SK-N-SH (cell line): ENCODE measurements at regions not wholly inside any gene's neighbourhood (a gene's known extent, or its start where the extent isn't known, plus 50 kb on each side); places are given as distances from the start of the nearest gene placed in this dataset.

Source experiments
- GATA2 ChIP-seq: sonication (generic); formaldehyde crosslinking; IDR thresholded peaks from 2 replicates; pipeline ENCODE4 v1.5.0; 2020; ENCODE audit warnings: mild to moderate bottlenecking, missing genetic modification reagents
- TAF1 ChIP-seq: IDR thresholded peaks from 2 replicates; pipeline ENCODE4 v1.6.1; 2012; ENCODE audit warnings: low read depth, mild to moderate bottlenecking, low read length, moderate library complexity, borderline replicate concordance
- TF ChIP-seq, protein P1 (sequence below): fragments of 200-600 bp; sonication (generic); IDR thresholded peaks from 2 replicates; pipeline ENCODE4 v1.6.1; 2017; ENCODE audit warnings: antibody characterized with exemption, mild to moderate bottlenecking, moderate library complexity
- TF ChIP-seq, protein P2 (sequence below): IDR thresholded peaks from 2 replicates; pipeline ENCODE4 v1.6.1; 2012; ENCODE audit warnings: mild to moderate bottlenecking, low read depth, low read length, moderate library complexity

DNA sequence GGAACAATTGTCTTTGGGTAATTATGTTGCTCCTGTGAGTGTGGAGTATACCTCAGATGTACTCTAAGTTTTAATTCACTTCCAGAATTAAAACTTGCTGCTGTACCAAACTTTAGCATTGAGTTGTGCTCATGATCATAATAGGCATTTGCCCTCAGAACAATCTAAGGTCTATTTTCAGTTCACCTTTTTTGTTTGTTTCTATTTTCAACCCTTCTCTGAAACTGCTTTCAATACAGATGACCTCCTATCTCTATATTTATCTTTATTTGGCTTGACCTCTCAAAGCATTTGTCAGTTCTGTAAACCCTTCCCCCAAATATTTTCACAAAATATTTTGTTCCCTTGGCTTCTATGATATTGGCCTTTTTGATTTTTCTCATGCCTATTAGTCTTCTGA is 873.0 kb downstream of the OLFM4 start:
- TF ChIP-seq GATA2 (CRISPR knock-in tag), result no peak
- TF ChIP-seq, protein P1, sequence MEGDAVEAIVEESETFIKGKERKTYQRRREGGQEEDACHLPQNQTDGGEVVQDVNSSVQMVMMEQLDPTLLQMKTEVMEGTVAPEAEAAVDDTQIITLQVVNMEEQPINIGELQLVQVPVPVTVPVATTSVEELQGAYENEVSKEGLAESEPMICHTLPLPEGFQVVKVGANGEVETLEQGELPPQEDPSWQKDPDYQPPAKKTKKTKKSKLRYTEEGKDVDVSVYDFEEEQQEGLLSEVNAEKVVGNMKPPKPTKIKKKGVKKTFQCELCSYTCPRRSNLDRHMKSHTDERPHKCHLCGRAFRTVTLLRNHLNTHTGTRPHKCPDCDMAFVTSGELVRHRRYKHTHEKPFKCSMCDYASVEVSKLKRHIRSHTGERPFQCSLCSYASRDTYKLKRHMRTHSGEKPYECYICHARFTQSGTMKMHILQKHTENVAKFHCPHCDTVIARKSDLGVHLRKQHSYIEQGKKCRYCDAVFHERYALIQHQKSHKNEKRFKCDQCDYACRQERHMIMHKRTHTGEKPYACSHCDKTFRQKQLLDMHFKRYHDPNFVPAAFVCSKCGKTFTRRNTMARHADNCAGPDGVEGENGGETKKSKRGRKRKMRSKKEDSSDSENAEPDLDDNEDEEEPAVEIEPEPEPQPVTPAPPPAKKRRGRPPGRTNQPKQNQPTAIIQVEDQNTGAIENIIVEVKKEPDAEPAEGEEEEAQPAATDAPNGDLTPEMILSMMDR, result no peak
- no peak for TF ChIP-seq TAF1
- TF ChIP-seq, protein P2, sequence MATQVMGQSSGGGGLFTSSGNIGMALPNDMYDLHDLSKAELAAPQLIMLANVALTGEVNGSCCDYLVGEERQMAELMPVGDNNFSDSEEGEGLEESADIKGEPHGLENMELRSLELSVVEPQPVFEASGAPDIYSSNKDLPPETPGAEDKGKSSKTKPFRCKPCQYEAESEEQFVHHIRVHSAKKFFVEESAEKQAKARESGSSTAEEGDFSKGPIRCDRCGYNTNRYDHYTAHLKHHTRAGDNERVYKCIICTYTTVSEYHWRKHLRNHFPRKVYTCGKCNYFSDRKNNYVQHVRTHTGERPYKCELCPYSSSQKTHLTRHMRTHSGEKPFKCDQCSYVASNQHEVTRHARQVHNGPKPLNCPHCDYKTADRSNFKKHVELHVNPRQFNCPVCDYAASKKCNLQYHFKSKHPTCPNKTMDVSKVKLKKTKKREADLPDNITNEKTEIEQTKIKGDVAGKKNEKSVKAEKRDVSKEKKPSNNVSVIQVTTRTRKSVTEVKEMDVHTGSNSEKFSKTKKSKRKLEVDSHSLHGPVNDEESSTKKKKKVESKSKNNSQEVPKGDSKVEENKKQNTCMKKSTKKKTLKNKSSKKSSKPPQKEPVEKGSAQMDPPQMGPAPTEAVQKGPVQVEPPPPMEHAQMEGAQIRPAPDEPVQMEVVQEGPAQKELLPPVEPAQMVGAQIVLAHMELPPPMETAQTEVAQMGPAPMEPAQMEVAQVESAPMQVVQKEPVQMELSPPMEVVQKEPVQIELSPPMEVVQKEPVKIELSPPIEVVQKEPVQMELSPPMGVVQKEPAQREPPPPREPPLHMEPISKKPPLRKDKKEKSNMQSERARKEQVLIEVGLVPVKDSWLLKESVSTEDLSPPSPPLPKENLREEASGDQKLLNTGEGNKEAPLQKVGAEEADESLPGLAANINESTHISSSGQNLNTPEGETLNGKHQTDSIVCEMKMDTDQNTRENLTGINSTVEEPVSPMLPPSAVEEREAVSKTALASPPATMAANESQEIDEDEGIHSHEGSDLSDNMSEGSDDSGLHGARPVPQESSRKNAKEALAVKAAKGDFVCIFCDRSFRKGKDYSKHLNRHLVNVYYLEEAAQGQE, result no peak
